ENCODE measurements at regions not wholly inside any gene's neighbourhood (a gene's known extent, or its start where the extent isn't known, plus 50 kb on each side); places are given as distances from the start of the nearest gene placed in this dataset.

DNA sequence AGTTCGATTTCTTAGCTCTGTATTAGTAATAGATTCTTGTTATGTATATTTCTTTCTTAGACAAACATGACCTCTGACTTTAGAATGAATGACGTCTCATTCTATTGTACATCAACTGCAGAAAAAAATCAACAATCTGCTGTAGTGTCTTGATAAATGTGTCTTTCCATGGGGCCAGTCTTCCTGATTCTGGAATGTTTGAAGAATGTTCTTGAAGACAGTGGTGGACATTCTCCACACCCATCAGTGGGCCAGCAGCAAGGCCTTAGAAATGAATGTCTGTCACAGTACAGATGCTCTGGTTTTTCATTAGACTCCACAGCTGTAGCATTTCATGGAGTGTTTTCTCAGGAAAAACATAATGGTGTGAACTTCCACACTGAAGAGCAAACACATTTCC, 63.2 kb upstream of the FAM47B start:
- DNase-seq (ENCODE audit: low spot score) = no peak
- POLR2A ChIA-PET (ENCODE audit: low non-redundant PET) = no interaction called here
- TF ChIP-seq CTCF (conservative IDR thresholded peaks at IDR 0.05; ENCODE audit: low read depth) = no peak
- H3K27ac ChIP-seq = no peak overlapping the region
- CTCF ChIA-PET = no interaction called here

- ChIA-PET CTCF (no interaction called here), POLR2A (ENCODE audit: low non-redundant PET) (no interaction called here)
- no peak for DNase-seq (ENCODE audit: low spot score)
- TF ChIP-seq CTCF (conservative IDR thresholded peaks at IDR 0.05; ENCODE audit: low read depth) = no peak
- no peak overlapping the region for H3K27ac ChIP-seq
Measured at GRCh38 chrX:34879886-34880285, 62.7 kb upstream of the FAM47B start.

- no peak overlapping the region for H3K27ac ChIP-seq
- CTCF ChIA-PET = no interaction called here
Measured at GRCh38 chrX:34880656-34881055, 61.9 kb upstream of the FAM47B start.

GRCh38 chrX:34881671-34882070, 60.9 kb upstream of the FAM47B start:
- CTCF ChIA-PET = no interaction called here
- no peak for DNase-seq (ENCODE audit: low spot score)
- POLR2A ChIA-PET (ENCODE audit: low non-redundant PET) = no interaction called here
- H3K27ac ChIP-seq = no peak overlapping the region
- TF ChIP-seq CTCF (conservative IDR thresholded peaks at IDR 0.05; ENCODE audit: low read depth) = no peak

More at GRCh38 chrX:34880656-34881055, 61.9 kb upstream of the FAM47B start:
- no peak for TF ChIP-seq CTCF (conservative IDR thresholded peaks at IDR 0.05; ENCODE audit: low read depth)
- peak; percentile 23 for DNase-seq (ENCODE audit: low spot score)
- POLR2A ChIA-PET (ENCODE audit: low non-redundant PET) = no interaction called here

- TF ChIP-seq CTCF (conservative IDR thresholded peaks at IDR 0.05; ENCODE audit: low read depth) = no peak
- no peak overlapping the region for H3K27ac ChIP-seq
- peak; percentile 53 for DNase-seq (ENCODE audit: low spot score)
- POLR2A ChIA-PET (ENCODE audit: low non-redundant PET) = no interaction called here
- CTCF ChIA-PET = no interaction called here
Measured at GRCh38 chrX:34884817-34885216, 57.8 kb upstream of the FAM47B start.

GRCh38 chrX:34886011-34886410, 56.6 kb upstream of the FAM47B start:
- no peak overlapping the region for H3K27ac ChIP-seq
- no peak for TF ChIP-seq CTCF (conservative IDR thresholded peaks at IDR 0.05; ENCODE audit: low read depth)
- ChIA-PET POLR2A (ENCODE audit: low non-redundant PET) (no interaction called here), CTCF (no interaction called here)
- no peak for DNase-seq (ENCODE audit: low spot score)

DNA sequence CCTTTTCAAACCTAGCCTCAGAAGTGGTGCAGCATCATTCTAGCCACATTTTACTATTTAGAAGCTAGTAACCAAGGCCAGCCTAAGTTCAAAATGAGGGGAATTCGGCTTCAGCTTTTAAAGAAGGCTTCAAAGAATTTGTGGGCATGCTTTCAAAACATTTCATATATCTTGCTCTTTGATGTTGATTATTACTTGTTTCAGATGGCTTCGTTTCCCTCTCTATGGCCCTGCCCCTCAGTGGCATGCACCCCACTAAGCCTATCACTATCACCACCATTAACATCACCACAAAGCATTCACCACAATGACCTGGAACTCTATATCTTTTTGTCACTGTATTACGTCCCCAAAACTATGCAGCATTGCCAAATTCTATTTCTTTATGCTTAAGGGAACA, 51.2 kb upstream of the FAM47B start:
- no peak for DNase-seq (ENCODE audit: low spot score)
- ChIA-PET CTCF (no interaction called here), POLR2A (ENCODE audit: low non-redundant PET) (no interaction called here)
- H3K27ac ChIP-seq = no peak overlapping the region
- no peak for TF ChIP-seq CTCF (conservative IDR thresholded peaks at IDR 0.05; ENCODE audit: low read depth)
